ENCODE measurements at regions not wholly inside any gene's neighbourhood (a gene's known extent, or its start where the extent isn't known, plus 50 kb on each side); places are given as distances from the start of the nearest gene placed in this dataset.

DNA sequence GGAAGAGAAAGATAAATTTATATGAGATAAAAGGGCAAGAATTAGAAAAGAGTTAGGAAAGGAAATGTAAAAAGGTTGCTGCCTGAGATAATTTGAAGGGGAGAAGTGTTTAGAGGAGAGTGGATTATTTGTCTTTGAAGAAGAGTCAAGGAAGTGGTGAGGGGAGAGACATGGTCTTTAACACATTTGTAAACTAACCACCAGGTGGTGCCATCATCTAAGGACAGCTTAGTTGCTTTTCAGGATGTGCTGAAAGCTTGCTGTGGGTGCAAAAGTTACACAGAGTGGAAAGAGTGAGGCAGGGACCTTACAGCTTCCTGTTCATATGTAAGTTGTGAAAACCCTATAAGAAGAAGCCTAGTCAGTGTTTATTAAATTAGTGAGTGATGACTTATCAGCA is 114.1 kb upstream of the DNAJC19 start:
- Mint-ChIP-seq H3K27ac (ENCODE audit: unreplicated experiment) (no peak overlapping the region), H3K36me3 (ENCODE audit: low read depth, unreplicated experiment) (no peaks in the 10 kb centered on the region), H3K4me3 (ENCODE audit: unreplicated experiment) (no peak overlapping the region), H3K27me3 (ENCODE audit: unreplicated experiment) (peaks cover 3% of the 10 kb centered on the region), H3K9me3 (ENCODE audit: unreplicated experiment) (no peaks in the 10 kb centered on the region), H3K4me1 (ENCODE audit: unreplicated experiment) (no peaks in the 10 kb centered on the region)
- TF ChIP-seq, protein P1, sequence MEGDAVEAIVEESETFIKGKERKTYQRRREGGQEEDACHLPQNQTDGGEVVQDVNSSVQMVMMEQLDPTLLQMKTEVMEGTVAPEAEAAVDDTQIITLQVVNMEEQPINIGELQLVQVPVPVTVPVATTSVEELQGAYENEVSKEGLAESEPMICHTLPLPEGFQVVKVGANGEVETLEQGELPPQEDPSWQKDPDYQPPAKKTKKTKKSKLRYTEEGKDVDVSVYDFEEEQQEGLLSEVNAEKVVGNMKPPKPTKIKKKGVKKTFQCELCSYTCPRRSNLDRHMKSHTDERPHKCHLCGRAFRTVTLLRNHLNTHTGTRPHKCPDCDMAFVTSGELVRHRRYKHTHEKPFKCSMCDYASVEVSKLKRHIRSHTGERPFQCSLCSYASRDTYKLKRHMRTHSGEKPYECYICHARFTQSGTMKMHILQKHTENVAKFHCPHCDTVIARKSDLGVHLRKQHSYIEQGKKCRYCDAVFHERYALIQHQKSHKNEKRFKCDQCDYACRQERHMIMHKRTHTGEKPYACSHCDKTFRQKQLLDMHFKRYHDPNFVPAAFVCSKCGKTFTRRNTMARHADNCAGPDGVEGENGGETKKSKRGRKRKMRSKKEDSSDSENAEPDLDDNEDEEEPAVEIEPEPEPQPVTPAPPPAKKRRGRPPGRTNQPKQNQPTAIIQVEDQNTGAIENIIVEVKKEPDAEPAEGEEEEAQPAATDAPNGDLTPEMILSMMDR (IDR thresholded peaks at IDR 0.05; ENCODE audit: unreplicated experiment) = peak; percentile 72
- peak; percentile 27 for DNase-seq (ENCODE audit: low spot score)

DNA sequence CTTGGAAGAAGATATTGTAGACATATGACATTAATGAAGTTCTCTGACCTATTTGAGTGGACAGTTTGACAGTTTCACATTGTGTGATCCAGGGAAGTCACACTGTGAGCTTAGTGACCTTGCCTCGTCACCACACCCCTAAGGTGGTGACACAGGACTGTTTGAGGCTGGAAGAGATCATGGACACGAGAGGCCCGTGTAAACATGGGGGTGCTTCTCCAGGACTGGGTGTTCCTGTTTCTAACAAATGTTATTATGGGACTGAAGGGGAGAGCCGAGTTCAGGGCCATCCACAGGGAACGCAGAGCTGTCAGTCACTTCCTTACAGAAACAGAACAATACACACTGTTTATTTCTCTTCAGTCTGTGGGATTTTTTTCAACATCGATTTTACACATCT is 96.5 kb upstream of the DNAJC19 start:
- H3K27ac Mint-ChIP-seq (ENCODE audit: unreplicated experiment) = no peak overlapping the region
- TF ChIP-seq, protein P1 (IDR thresholded peaks at IDR 0.05; ENCODE audit: unreplicated experiment) = no peak

DNA sequence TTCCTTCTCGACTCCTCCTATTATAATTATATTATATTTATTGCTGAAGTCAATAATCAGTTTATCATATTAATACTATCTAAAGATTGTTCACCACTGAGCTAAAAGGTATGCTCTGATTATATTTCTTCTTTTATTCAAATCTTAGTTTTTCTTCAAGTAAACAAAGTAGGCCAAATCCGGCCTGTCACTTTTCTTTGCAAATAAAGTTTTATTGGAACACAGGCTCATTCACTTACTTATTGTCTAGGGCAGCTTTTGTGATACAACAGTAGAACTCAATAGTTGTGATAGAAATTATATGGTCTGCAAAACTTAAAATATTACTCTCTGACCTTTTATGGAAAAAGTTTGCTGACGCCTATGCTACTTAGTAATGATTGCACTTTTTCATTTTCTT is 92.4 kb upstream of the DNAJC19 start:
- no peaks in the 10 kb centered on the region for H3K4me1 Mint-ChIP-seq (ENCODE audit: unreplicated experiment)
- no peaks in the 10 kb centered on the region for H3K9me3 Mint-ChIP-seq (ENCODE audit: unreplicated experiment)
- H3K4me3 Mint-ChIP-seq (ENCODE audit: unreplicated experiment) = no peak overlapping the region
- H3K36me3 Mint-ChIP-seq (ENCODE audit: low read depth, unreplicated experiment) = no peaks in the 10 kb centered on the region
- H3K27me3 Mint-ChIP-seq (ENCODE audit: unreplicated experiment) = peaks cover 3% of the 10 kb centered on the region
- no peak for DNase-seq (ENCODE audit: low spot score)
- TF ChIP-seq, protein P1 (IDR thresholded peaks at IDR 0.05; ENCODE audit: unreplicated experiment) = no peak
- no peak overlapping the region for H3K27ac Mint-ChIP-seq (ENCODE audit: unreplicated experiment)

More for the DNA sequence above, 96.5 kb upstream of the DNAJC19 start:
- Mint-ChIP-seq H3K9me3 (ENCODE audit: unreplicated experiment) (no peaks in the 10 kb centered on the region), H3K4me1 (ENCODE audit: unreplicated experiment) (no peaks in the 10 kb centered on the region), H3K4me3 (ENCODE audit: unreplicated experiment) (no peak overlapping the region), H3K27me3 (ENCODE audit: unreplicated experiment) (peaks cover 3% of the 10 kb centered on the region), H3K36me3 (ENCODE audit: low read depth, unreplicated experiment) (no peaks in the 10 kb centered on the region)
- no peak for DNase-seq (ENCODE audit: low spot score)

DNA sequence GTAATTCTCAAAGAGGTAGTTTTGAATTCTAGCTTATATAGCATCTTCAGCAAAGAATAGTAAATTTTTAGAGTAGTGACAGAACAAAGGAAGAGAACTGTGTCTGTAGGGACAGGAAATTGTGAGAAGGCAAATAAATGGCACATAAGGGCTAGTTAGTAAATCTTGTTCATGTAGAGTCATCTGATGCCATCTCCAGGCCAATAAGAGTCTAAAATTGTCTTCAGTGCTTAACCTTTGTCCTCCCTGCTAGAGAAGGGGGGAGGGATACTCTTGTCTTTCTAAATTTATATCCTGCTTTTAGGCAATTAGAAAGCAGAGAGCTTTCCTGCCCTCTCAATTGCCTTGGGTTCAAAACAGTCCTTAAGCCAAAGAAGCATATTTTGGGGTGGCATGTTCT is 87.0 kb upstream of the DNAJC19 start:
- Mint-ChIP-seq H3K4me3 (ENCODE audit: unreplicated experiment) (no peak overlapping the region), H3K9me3 (ENCODE audit: unreplicated experiment) (no peaks in the 10 kb centered on the region), H3K27ac (ENCODE audit: unreplicated experiment) (no peak overlapping the region), H3K27me3 (ENCODE audit: unreplicated experiment) (peaks cover 1% of the 10 kb centered on the region), H3K36me3 (ENCODE audit: low read depth, unreplicated experiment) (no peaks in the 10 kb centered on the region), H3K4me1 (ENCODE audit: unreplicated experiment) (no peaks in the 10 kb centered on the region)
- no peak for DNase-seq (ENCODE audit: low spot score)
- TF ChIP-seq, protein P1 (IDR thresholded peaks at IDR 0.05; ENCODE audit: unreplicated experiment) = no peak

DNA sequence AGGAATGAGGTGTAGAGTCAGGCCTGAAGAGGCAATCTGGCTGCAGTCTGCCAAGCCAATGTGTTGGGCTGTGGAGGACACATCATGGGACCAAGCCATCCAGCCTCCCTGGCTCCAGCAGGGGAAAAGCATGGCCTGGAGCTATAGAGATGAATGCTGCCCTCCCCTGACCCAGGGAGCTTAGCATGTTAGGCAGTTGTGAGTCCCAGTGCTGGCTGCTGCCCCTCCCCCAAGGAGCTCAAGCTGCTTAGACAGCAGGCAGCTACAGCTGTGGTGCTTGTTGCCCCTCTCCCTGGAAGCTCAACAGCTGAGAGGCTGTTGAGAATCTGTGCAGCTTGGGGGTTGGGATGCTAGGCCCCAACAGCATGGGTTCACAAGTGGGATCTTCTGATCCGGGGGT is 85.6 kb upstream of the DNAJC19 start:
- Mint-ChIP-seq H3K27me3 (ENCODE audit: unreplicated experiment) (no peaks in the 10 kb centered on the region), H3K9me3 (ENCODE audit: unreplicated experiment) (no peaks in the 10 kb centered on the region), H3K4me1 (ENCODE audit: unreplicated experiment) (no peaks in the 10 kb centered on the region), H3K27ac (ENCODE audit: unreplicated experiment) (no peak overlapping the region), H3K4me3 (ENCODE audit: unreplicated experiment) (no peak overlapping the region), H3K36me3 (ENCODE audit: low read depth, unreplicated experiment) (no peaks in the 10 kb centered on the region)
- DNase-seq (ENCODE audit: low spot score) = no peak
- TF ChIP-seq, protein P1 (IDR thresholded peaks at IDR 0.05; ENCODE audit: unreplicated experiment) = no peak
